GM19468 (cell line): ENCODE measurements at regions not wholly inside any gene's neighbourhood (a gene's known extent, or its start where the extent isn't known, plus 50 kb on each side); places are given as distances from the start of the nearest gene placed in this dataset.

Experiments used
- ATAC-seq: cut with Tn5 transposase; IDR thresholded peaks from one replicate; pipeline ENCODE4 v1.9.1; 2021; ENCODE audit warnings: mild to moderate bottlenecking, moderate library complexity, moderate number of reproducible peaks; ENCODE audit not compliant: unreplicated experiment; ENCODE audit errors: extremely low read depth

DNA sequence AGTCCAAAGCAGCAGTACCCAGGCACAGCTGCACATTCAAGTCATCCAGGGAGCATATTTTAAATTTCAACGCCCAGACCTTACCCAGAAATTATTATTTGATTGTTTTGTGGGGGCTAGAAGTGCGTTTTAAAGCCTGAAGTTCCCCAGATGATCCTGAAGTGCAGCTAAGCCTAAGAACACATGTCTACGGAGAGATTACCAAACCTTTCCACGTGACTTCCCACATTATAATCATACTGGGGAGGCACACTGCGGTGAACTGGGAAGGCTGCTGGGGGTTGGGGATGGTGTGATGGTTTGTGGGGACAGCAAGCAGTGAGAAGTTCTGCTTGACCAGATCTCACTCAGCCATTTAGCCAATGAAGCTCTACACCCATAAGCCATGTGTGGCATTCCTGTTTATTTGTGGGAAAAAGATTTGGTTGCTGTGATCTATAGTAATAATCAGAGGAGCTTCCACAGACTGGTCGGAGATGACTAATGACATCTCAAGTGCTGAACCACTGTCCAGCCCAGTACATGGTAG, 93.4 kb upstream of the CDH6 start:
- ATAC-seq = no peak

DNA sequence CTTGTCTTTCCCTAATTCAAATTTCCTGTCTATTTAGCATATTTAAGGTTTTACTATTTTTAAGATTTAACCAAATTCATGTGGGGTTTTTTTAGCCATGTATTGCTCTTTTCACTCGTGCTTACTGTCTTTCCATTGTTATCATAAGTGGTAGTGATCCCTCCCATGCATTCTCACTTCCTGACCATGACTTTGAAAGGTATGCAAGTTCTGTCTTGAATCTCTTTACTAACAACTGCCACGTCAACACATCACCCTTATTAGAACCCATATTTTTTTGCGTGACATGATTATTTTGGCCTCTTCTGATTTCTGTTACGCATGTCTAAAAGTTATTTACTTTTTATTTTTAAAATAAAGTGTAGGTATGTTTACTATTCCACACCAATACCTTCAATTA, 94.7 kb upstream of the CDH6 start:
- no peak for ATAC-seq

DNA sequence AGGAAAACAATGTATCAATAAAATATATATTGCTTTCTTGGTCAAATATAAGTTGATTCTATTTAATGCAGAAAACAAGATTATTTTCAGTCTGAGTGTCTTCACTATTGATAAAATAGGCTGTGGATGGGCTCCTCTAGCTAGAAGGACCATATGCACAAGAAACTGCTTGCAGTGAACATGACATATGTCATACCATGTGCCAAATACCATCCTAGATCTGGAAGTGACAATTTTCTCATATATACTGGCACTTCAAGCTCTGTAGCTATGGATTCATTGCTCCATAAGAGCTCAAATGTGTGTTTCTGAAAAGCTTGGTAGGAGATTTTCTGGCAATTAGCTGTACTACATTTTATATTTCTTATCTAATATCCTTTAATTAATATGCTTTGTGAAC, 95.6 kb upstream of the CDH6 start:
- no peak for ATAC-seq

DNA sequence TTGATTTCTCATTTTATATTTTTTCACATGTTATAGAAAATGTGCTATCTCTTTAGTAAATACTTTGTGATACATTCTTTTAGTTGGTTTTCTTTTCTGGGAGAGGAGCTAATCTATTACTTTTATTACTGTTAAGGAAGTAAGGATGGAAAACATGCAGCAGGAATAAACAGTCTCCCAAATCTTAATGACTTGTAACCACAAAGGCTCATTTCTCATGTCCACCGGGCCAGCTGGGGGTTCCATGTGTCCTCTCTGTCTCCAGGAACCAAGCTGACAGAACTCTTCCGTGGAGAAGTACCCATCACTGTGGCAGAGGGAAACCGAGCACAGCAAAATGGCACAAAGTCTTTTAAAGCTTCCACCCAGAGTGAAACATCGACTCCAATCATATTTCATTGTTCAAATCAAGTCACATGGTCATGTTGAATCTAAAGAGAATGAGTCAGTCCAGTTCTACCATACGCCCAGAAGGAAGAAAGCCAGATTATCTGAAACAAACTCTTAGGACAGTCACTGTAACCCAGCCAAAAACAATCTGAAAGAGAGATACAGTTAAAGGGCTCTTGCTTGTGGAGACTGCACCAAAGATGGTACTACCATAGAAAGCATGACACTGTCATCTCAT, 97.1 kb upstream of the CDH6 start:
- no peak for ATAC-seq

DNA sequence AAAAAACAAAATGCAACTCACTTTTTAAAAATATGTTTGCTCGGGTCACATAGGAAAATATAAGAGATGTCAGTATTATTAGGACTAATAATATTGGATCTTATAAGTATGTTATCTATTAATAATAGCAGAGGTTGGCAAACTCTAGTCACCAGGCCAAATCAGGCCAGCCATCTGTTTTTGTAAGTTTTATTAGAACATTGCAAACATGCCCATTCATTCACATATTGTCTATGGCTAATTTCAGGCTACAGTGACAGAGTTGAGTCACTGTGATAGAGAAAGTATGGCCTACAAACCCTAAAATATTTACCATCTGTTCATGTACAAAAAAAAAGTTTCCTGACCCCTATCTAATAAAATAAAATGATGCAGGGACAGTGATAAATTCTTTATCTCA, 97.7 kb upstream of the CDH6 start:
- ATAC-seq = no peak

DNA sequence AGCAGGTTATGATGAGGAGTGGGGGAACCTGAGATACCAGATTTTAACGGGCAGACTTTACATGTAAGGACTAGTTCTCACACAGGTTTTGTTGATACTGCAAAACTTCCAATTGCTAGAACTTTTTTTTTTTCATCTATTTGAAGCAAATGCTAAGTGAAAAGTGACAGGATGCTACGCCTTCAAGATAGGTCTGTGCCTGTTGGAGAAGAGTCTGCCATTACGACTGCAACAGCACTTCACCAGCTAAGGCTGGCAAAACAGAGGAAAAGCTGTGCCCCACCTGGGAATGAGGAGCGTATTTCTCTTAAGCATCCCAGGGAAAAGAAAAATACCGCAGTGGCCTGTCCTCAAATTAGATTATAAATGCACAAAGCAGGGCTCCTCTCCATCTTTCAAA, 102.0 kb upstream of the CDH6 start:
- no peak for ATAC-seq

DNA sequence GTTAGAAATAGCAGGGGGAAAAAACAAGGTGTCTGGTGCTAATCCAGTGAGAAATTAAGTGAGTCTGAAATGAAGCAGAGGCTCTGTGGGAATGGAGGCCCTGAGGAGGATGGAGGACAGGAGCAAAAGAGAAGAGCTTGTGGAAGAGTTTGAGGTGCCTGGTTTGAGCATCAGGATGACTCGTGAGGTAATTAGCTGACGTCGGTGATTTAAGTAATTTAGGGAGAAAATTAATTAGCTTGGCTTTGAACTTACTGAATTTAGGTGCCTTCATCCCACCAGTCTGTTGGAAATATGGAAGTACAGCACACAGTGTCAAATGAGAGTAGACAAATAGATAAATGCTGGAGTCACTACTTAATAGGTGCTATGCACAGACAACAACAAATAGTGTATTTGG, 103.0 kb upstream of the CDH6 start:
- no peak for ATAC-seq

DNA sequence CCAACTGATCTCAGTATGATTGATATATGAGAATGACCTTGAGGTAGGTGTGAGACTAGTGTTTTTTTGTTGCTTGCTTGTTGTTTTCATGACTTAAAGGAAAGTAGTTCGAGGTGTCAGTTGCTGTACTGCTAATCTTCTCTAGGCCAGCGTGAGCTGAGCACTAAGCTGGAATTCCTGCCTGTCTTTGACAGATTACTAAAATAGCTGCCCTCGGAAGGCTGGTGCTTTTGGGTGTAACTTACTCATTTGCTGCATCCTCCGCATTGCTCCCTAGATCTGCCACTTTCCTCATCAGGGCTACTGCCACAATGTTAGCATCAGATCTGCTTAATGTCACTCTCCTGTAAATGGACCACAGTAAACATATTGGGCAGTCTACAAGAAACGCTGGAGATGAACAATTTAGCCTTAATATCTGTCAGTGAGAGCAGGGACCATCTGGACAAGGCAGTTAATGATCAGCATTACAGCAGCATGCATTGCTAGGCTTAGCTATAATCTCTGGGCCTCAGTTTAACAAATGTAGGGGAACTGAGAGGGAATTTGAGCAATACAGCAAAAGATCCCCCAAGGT, 106.6 kb upstream of the CDH6 start:
- ATAC-seq = no peak

DNA sequence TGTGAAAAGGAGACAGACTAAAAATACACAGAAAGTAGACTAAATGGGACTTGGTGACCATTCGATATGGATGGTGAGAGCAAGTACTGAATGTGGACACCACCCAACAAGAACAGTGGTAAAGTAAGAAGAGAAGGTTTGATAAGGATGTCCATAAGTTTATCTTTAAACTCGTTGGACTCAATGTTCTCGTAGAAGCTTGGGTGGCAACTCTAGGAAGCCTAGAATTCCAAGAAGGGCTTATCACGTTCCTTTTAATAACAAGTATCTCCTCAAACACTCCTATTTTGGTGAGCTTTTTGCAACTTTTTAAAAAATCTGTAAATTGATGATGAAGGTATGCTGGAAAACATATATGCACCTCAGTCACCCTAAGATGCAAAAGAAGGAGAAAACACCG, 108.6 kb upstream of the CDH6 start:
- ATAC-seq = no peak

DNA sequence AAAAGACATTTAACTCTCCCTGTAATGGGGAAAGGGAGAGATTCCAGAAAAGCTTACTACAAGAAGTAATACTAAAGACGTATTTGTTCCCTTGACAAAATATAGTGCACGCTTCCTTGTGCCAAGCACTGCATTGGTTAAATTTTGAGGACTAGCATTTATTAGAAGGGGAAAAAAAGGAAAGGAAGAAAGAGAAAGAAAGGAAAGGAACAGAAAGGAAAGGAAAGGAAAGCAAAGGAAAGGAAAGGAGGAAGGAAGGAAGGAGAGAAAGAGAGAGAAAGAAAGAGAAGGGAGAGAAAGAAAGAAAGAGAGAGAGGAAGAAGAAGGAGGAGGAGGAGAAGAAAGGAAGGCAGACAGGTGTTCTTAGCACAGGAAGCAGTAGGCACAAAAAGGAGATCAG, 110.1 kb upstream of the CDH6 start:
- no peak for ATAC-seq

DNA sequence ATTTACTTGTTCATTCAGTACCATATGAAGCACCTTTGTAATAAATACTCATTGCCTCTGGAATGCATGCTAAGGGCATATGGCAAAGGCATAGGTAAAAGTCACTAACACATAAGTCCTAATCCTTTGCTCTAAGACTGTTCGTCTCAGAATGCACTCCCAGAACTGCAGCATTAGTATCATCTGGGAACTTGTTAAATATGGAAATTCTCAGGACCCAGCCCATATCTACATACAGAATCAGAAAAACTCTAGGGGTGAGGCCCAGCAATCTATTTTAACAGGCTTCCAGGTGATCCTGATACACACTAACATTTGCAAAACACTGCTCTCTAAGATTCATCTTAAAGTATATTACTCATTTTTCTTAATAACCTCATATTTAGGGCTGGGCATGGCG, 113.8 kb upstream of the CDH6 start:
- ATAC-seq = no peak

DNA sequence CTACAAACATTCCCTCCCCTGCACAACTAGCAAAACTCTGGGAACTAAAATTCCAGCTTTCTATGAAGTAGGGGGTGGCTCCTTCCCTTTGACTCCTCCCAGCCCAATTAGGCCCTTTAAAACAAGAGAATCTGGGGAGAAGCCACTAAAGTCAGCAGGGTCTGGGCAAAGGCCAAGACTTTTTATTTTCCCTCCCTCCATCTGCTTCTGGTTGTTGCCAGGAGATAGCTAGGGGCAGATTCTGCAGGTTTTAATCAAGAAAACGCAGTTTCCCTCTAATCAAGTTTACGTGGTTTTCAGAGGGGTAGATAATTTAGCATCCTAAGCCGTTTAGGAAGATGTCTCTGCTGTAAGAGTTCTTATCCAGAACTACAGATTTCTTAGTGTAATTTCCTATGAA, 114.5 kb upstream of the CDH6 start:
- no peak for ATAC-seq

DNA sequence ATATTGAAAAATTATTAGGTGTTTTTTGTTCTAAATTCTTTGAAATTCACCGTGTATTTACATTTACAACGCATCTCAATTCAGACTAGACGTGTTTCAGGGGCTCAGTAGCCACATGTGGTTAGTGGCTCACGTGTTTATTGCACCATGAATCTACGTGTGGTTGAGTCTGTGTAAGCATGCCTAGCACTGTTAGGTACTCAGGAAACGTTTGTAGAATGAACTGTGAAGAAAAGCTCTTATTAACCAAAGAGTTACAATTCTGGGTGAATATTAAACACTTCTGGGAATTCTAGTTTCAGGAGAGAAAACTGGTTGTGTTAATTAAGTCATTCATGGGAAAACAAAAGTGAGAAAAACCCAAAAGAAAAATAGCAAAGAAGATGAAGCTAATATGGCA, 117.5 kb upstream of the CDH6 start:
- no peak for ATAC-seq

DNA sequence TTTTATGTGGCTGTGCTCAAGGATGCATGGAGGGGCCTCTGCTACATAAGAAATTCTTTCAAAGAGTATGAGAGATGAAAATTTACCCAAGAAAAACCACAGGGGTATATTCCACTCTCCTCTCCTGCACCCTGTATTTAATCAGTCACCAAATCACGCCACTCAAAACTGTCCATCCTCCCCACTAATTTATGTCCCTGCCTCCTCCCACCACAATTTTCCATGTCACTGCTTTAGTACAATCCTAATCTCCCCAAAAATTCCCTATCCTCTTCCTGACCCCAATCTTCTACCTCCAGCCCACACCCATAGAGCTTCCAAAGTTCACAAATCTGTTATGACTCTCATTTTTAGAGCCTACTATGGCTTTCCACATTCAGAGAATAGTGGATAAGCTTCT, 125.2 kb upstream of the CDH6 start:
- ATAC-seq = no peak

DNA sequence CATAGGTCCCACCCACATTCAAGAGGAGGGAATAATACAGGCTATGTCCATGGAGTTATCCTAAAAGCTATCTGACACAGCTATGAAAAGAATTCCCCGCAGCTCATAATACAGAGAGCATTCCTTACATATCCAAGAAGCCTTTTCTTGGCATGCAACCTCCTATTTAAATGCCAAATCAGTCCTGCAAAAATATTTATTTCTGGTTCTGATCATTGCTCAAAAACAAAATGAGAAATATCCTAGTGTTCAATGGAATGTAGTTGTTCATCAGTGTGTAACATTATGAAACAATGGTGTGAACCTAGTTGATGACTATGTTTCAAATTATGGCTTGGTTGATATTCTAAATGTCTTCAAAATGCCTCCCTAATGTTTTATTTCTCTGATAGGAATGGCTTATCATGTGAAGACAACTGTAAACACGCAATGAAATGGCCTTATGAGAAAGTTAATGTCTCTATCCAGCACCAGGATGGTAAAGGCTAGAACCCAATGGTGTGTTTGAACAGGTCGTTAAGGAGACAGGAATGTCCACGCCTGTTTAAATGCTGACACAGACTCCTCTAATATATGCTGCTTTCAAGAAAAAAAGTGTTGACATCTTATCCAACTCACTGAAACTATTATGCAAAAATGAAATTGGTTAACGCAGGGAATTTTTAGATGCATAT, 126.7 kb upstream of the CDH6 start:
- no peak for ATAC-seq

DNA sequence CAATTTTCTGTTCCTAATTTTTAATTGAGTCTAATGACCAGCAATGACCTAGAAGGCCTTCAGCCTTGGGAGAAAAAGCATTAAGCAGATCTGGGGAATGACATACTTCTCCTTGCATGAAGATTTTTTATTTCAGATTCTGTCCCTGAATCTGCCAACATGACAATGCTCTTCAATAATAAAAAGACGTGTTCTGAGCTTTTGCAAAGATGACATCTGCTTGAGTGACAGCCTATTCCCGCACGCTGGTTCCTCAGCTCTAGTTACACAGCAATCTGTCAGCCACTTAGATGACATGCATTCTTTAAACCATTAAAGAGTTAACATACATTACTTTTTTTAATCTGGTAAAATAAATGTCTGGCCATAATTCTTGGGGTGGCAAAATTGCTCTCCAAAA, 129.3 kb upstream of the CDH6 start:
- ATAC-seq = no peak

DNA sequence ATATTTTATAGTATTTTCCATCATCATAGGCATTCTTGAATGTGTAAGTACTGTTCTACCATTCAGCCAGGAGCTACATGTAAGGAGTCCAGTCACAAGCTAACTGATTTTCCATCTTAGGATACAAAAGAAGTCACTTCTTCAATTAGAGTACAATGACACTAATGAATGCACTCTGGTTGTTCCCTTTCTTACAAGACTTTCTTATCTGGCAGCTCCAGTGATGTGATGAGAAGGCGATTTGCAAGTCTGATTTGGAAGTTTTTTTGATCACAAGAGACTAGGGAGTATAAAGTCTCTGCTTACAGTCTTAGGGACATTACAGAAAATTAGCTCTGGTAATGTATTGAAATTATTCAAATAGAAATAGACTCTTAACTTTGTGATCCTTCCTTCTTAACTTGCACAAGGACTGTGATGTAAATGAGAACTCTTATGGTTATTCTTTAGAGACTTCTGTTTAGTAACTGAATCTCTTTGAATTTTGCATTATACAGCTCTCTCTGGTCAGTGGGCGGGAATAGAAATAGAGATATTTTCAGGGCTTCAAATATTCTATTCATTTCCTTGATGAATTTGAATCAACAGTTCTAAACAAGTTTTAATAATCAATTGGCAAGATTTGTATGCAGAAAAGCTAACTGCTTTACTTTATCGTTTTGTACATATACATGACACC, 130.4 kb upstream of the CDH6 start:
- ATAC-seq = no peak

DNA sequence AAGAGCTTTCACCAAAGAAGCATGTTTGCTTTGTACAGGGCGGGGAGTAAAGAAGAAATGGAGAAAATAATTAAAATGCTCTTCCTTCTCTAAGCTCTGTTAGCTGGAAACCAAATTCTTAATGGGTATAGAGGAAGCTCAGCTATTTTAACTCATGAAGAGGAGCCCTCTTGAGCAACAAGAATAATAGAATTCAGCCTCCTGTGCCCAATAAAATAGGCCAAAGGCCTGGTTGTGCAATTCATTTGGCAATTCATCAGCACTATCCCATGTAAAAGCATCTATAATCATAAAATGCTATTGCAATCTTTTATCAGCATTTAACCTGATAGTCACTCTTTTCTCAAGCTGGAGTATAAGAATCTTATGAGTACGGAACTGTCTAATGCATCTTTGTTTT, 133.6 kb upstream of the CDH6 start:
- no peak for ATAC-seq

DNA sequence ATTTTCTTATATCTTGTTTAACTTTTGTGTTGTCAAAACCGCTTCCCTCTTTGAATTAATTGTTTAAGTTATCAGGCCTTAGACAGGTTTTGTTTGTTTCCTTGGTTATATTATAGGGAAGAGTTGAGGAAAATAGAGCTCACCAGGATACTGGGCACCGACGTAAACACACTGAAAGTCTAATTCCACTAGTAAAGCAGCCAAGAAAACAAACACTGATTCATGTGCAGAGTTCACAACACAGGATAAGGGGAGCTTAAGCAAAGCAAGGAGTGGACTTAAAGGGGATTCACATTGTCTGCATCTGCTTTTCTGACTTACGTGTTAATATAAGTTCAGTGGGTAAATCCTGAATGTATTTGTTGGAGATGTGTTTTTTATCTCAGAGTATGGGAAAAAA, 139.0 kb upstream of the CDH6 start:
- no peak for ATAC-seq

DNA sequence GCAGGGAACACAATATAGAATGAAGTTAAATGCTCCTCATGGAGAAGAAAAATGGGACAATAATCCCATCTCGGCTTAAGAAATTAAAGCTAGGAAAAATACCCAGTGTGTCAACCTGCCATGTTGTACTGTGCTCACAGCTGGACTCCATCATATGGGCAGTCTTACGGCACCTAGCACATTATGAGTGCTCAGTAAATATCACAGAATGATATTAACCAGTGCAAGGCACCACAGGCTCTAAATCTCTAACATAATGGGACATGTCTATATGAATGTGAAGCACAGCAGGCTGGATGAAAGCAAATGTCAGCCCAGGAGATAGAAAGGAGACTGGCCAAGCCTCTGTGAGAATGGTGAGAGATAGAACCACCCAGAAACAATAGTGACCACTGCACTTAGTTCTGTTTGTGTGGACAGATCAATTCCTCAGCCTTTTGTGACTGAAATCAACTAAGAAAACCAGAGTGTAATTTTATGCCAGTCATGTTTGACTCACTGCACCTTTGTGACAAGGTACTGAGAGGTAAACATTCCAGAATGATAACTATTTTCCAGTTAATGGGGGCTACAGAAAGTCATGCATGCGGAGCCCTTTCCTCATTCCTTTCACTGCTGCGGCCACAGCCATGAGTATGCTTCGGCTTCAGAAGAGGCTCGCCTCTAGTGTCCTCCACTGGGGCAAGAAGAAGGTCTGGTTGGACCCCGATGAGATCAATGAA, 140.4 kb upstream of the CDH6 start:
- ATAC-seq = no peak

DNA sequence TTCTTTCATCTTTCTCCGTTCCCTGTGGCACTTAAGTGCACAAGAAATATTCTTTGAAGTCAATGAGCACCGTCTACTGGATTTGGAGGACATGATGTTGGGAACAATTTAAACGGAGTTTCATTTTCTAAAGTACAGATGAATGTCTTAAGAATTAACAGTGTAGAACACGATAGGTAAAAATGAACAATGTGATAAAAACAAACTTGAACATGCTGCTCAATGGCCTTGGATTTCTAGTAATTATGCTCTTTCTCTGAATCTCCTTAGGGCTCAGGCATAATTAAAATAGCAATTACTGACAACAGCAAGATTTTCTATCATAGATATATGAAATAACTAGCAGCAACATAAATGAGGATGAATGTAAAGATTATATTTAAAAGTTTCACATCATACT, 142.2 kb upstream of the CDH6 start:
- ATAC-seq = no peak
